NAMALWA (cell line): ENCODE measurements at regions not wholly inside any gene's neighbourhood (a gene's known extent, or its start where the extent isn't known, plus 50 kb on each side); places are given as distances from the start of the nearest gene placed in this dataset.
"Not testable (repeated sequence)": the region's sequence is repeated elsewhere in the genome, so short reads cannot be mapped to it uniquely, and the experiment has no call there.

Experiments used
- DNase-seq: peaks from one replicate; pipeline ENCODE4 v3.0.0-alpha.2; 2015; ENCODE audit warnings: low spot score

DNA sequence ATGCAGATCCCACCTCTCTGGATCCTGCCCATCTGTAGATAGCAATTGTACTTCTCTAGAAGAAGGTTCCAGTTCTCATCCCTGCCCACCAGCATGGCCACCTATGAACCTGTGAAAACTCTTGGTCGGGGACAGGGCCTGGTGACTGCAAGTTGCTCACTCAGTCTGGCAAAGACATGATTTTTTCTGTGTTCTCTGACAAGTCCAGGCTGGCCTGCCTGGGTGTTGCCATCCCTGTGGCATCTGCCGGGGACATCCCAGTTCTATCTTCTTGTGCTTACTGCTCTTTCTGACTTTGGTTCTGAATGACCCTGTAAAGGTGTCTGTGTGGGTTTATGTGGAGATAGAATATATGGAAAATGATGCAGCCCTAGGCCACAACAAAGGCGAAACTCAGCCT is 545.8 kb downstream of the INSC start:
- no peak for DNase-seq

DNA sequence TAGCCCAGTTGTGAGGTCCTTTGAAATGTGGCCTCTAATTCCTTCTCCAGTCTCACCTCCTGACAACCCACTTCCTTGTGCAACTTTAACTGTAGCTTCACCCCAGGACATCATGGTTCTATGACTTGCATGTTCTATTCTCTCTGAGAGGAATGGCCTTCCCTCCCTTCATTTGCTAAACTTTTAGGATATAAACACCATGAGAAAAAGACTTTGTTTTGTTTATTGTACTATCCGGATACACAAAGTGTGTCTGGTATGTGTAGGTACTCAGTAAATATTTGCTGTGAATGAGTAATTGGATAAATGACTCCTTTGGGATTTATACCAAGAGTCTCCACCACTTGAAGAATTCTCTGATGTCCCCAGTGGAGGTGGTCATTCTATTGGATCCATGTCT is 547.6 kb downstream of the INSC start:
- DNase-seq, result no peak

GRCh38 chr11:15663777-15664218 is 549.1 kb downstream of the INSC start:
- no peak for DNase-seq

DNA sequence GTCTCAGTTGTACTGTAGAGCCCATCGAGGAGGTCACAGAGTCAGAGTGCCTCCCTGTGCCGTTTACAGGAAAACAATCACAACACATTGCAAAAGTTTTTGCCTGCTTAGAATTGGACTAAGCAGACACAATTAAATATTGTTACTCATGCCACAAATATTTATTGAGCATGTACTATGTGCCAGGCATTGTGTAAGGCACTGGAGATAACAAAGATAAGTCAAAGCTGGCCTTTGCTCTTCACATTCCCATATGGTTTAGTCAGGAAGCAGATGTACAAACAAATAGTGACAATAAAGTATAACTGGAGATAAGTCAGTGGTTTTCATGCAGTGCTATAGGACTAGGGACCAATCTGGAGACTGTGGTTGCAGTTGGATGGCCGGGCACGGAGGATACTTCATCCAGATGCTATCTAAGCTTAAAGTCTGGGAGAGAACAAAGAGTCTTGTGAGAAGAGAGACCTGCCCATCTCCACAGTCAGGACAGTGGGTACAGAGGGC is 550.7 kb downstream of the INSC start:
- DNase-seq, result no peak

- no peak for DNase-seq
These were observed 552.5 kb downstream of the INSC start for GRCh38 chr11:15667127-15667725.

GRCh38 chr11:15668718-15669117 is 554.0 kb downstream of the INSC start:
- no peak for DNase-seq

- DNase-seq, result no peak
These were observed 555.9 kb downstream of the INSC start for GRCh38 chr11:15670520-15671070.

- no peak for DNase-seq
These were observed 556.5 kb downstream of the INSC start for GRCh38 chr11:15671216-15671615.

DNA sequence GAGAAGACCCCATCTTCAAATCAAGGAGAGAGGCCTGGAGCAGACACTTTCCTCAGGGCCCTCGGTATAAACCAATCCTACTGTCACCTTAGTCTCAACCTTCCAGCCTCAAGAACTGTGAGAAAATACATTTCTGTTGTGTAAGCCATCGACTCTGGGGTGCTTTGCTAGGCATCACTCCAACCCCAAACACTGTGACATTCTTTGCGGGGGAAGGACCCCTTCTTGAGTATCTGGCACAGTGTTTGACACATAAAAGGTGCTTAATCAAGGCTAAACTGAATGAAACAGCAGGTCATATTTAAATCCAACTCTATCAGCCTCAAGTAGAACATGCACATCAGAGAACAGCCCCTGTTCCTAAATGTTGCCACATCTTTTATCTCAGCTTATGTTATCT is 558.1 kb downstream of the INSC start:
- no peak for DNase-seq

DNA sequence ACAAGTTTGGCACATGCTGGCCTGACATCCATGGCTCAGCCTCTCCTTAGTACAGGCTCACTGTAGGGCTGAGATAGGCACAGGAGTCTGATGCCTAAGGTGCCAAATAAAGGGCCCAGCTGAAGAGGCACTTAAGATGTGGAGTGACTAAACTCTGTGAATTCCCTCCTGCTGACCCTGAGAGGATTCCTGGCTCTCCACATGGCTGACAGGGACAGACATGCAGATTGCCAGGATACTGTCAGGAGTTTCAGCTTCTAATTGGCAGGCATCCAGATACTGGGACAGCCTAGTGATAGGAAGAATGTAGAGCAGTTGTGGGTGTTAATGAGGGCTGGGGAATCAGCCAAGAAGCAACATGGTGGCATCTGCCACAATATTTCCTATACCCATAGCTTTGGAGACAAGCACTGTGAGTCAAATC is 558.7 kb downstream of the INSC start:
- DNase-seq, result no peak

DNA sequence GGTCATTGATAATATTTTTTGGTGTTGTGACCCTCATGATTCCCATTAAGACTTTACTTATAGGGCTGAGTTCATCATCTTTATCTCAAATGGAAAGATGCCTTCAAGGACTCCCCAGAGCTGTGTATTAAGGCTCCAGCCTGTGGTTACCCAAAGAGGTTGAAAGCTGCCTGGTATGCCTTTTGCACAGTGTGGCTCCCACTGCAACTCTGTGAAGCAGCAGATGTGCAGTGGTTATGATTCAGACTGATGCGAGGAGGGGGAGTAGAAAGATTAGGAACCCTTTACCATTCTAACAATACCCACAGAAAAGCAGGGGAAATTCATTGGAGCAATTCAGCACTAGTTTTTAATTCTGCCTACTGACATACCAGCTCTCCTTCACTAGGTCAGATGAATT is 560.0 kb downstream of the INSC start:
- no peak for DNase-seq

- DNase-seq, result no peak
These were observed 561.0 kb downstream of the INSC start for GRCh38 chr11:15675683-15676082.

DNA sequence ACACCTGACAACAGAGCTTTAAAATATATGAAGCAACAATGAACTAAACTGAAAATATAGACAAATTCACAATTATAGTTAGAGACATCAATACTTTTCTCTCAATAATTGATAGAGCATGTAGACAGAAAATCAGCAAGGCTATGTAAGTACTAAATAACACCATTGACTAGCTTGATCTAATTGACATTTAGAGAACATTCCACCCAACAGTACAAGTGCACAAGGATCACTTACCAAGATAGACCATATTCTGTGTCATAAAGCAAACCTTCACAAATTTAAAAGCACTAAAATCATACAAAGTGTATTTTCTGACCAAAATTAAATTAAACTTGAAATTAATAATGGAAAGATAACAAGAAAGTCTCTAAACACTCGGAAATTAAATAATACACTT is 562.5 kb downstream of the INSC start:
- DNase-seq, result no peak

DNA sequence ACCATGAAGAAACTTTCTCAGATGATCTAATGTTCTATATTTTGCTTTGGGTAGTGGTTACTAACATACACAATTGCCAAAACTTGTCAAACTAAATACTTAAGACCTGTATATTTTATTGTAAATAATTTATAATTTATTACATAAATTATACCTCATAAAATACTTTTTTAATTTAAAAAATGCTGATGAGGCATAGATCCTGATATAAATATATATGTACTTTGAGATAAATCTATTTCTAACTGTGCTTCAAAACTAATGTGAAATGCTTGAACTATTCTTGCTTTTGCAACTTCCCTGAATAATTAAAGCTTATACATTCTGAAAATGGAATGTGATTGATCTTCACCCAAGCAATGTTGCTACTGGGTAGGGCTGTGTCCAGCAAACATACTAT is 568.8 kb downstream of the INSC start:
- DNase-seq, result no peak

DNA sequence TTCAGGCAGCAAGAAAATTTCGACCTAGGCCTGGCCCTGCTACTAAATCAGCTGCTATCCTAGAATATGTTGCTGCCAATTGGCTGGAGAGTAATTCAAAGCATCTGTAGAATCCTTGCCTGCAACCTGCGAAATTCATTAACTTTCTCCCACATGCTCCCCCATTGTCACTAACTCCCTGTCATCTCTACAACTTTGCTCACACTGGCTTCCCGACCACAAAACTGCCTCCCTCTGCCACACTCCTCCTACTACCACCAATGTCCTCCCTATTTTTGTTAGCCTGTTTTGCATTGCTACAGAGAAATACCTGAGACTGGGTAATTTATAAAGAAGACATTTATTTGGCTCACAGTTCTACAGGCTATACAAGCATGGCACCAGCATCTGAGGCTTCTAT is 570.6 kb downstream of the INSC start:
- DNase-seq, result no peak

GRCh38 chr11:15686259-15686658 is 571.5 kb downstream of the INSC start:
- DNase-seq, result not testable (repeated sequence)

GRCh38 chr11:15687342-15687741 is 572.6 kb downstream of the INSC start:
- no peak for DNase-seq

GRCh38 chr11:15688351-15688792 is 573.6 kb downstream of the INSC start:
- no peak for DNase-seq

DNA sequence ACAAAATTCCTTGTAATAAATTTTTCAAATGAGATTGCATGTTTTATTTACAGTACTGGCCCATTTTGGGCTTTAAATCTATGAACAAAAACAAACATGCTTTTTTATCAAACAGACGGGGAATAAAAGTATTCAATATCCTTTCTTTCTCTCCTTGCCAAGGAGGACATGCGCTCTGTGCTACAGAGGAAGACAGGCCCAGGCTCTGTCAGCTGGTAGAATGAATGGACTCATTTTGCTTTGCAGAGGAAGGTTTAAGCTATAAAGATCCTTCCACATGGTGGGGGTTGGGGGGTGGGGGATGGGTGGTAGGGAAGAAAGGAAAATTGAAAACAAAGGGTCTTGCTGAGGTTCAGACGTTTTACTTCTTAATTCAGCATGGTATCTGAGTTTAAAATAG is 575.6 kb downstream of the INSC start:
- DNase-seq, result no peak

- DNase-seq, result no peak
These were observed 578.0 kb downstream of the INSC start for GRCh38 chr11:15692739-15693138.

DNA sequence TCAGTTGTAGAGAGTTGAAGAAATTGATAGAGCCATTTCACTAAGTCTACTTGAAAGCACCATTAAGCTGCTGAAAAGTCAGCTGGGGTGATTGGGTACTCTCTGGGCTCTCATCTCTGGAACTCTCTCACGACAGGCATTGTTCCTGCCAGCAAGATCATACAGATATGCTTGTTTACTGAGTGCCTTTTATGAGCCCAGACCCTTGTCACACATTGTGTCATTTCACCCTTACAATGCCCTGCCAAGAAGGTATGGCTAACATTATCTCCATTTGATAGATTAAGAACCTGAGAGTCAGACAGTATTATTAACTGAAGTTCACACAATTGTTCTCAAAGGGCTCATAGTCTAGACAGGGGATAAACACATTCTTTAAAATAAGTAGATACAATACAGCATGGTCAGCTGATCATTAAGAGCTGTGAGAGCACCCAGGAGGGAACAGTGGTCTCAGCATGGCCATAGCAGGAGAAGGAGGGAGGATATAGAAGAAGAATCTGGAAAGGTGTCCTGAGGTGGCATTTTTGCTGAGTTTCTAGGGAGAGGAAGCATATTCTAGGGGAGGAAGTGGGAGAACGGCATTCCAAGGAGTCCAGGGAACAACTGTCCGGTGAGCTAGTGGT is 580.5 kb downstream of the INSC start:
- no peak for DNase-seq

GRCh38 chr11:15696069-15696468 is 581.3 kb downstream of the INSC start:
- no peak for DNase-seq

- DNase-seq, result no peak
These were observed 582.9 kb downstream of the INSC start for GRCh38 chr11:15697437-15698236.
